ENCODE measurements at regions not wholly inside any gene's neighbourhood (a gene's known extent, or its start where the extent isn't known, plus 50 kb on each side); places are given as distances from the start of the nearest gene placed in this dataset.

DNA sequence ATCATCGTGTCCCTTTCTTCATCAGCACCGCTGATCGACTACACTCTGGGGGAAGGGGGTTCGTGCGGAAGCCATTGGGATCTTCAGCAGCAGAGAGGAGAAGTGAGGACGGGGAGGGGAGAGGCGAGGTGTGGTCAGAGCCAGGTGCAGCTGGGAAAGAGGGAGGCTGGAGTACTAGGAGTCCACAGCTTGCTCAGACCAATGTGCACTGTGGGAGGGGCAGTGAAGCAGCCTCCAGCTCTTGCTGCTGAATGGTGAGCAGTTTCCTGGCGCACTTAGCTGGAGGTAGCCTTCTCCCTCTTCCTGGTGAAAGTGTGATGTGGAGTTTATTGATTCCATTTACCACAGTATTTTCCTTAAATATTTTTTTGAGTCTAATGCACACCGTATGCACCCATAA is 99.0 kb upstream of the NECTIN1 start:
- Histone ChIP-seq H3K36me3 (replicated peaks in 1 of 2; ENCODE audit: insufficient read depth in 1 of 2, low read depth in 2 of 2) (no peaks in the 10 kb centered on the region), H3K27ac (no peak overlapping the region), H3K4me1 (peaks cover 7% of the 10 kb centered on the region), H3K4me3 (no peak overlapping the region), H3K27me3 (no peaks in the 10 kb centered on the region), H3K9me3 (no peaks in the 10 kb centered on the region)
- intact Hi-C loops (cut with DNase I): no loop called here
- TF ChIP-seq POLR2A (IDR thresholded peaks at IDR 0.05): no peak
- TF ChIP-seq, protein P1, sequence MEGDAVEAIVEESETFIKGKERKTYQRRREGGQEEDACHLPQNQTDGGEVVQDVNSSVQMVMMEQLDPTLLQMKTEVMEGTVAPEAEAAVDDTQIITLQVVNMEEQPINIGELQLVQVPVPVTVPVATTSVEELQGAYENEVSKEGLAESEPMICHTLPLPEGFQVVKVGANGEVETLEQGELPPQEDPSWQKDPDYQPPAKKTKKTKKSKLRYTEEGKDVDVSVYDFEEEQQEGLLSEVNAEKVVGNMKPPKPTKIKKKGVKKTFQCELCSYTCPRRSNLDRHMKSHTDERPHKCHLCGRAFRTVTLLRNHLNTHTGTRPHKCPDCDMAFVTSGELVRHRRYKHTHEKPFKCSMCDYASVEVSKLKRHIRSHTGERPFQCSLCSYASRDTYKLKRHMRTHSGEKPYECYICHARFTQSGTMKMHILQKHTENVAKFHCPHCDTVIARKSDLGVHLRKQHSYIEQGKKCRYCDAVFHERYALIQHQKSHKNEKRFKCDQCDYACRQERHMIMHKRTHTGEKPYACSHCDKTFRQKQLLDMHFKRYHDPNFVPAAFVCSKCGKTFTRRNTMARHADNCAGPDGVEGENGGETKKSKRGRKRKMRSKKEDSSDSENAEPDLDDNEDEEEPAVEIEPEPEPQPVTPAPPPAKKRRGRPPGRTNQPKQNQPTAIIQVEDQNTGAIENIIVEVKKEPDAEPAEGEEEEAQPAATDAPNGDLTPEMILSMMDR (IDR thresholded peaks at IDR 0.05): no peak
- DNase-seq (no peak), ATAC-seq (no peak)
- 70 to 71% methylated on average over 9 of the region's 9 CpGs for WGBS, 2 donors

DNA sequence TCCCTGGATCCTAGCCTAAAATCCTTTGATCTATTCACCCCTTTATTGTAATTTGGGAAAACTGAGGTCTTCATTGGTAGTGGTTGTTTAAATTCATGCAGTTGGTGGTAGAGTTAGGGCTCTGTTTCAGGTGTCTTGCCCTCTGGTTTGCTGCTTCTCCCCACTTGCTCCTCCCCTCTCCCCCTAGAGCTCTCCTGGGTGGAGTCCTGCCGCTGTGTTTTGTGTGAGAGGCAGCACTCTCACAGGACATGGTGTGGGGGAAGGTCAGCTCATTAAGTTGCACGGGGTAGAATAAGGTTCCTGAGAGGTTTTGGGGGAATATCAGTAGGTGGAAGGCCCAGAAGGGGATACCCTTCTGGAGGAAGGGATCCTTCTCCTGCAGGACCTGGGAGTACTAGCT is 98.1 kb upstream of the NECTIN1 start:
- ATAC-seq (no peak), DNase-seq (no peak)
- intact Hi-C loops (cut with DNase I): no loop called here
- no peaks in the 10 kb centered on the region for H3K36me3 ChIP-seq (replicated peaks in 1 of 2; ENCODE audit: insufficient read depth in 1 of 2, low read depth in 2 of 2)
- H3K4me1 ChIP-seq: peaks cover under 1% of the 10 kb centered on the region
- no peaks in the 10 kb centered on the region for H3K9me3 ChIP-seq
- H3K27ac ChIP-seq: no peak overlapping the region
- WGBS, 2 donors: 17 to 37% methylated on average over 2 of the region's 2 CpGs
- TF ChIP-seq, protein P1 (IDR thresholded peaks at IDR 0.05): no peak
- H3K4me3 ChIP-seq: no peak overlapping the region
- no peaks in the 10 kb centered on the region for H3K27me3 ChIP-seq

DNA sequence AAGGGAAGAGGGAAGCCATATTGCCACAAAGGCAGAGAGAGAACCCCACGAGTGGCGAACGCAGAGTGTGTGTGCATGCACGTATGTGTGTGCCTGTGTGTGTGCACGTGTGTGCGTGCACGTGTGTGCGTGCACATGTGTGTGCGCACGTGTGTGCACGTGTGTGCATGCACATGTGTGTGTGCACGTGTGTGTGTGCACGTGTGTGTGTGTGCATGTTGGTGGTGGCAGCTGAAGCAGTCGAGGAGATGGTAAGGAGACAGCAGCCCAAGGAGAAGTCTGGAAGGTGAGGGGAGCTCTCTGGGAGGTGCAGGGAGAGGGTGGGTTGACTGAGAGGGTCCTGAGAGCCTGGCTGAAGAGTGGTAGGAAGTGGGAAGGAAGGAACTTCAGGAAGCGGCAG is 94.1 kb upstream of the NECTIN1 start:
- no peak for DNase-seq
- intact Hi-C loops (cut with DNase I): no loop called here
- Histone ChIP-seq H3K4me1 (no peaks in the 10 kb centered on the region), H3K4me3 (no peak overlapping the region), H3K27me3 (no peaks in the 10 kb centered on the region), H3K9me3 (no peaks in the 10 kb centered on the region), H3K36me3 (replicated peaks in 1 of 2; ENCODE audit: insufficient read depth in 1 of 2, low read depth in 2 of 2) (no peaks in the 10 kb centered on the region), H3K27ac (no peak overlapping the region)
- TF ChIP-seq, protein P1 (IDR thresholded peaks at IDR 0.05): no peak
- TF ChIP-seq POLR2A (IDR thresholded peaks at IDR 0.05): no peak
- ATAC-seq: no peak
- 54 to 65% methylated on average over 15 of the region's 15 CpGs for WGBS, 2 donors

DNA sequence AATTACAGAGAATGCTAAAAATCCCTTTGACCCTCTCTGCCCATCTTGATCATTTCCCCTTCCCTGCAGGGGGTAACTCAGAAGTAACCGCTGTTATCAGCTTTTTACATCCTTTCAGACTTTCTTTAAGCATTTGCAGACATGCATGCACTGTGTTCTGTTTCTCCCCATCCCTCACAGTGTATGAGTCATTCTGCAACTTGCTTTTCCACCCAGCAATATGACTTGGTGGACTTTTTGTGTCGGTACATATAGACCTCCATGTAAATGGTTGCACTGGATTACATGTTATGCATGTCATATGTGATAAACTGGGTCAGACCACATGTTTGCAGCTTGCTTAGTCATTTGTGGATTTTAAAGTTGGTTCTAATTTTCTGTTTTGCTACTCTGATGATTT is 87.7 kb upstream of the NECTIN1 start:
- no peak for TF ChIP-seq POLR2A (IDR thresholded peaks at IDR 0.05)
- TF ChIP-seq, protein P1 (IDR thresholded peaks at IDR 0.05): no peak
- H3K36me3 ChIP-seq (replicated peaks in 1 of 2; ENCODE audit: insufficient read depth in 1 of 2, low read depth in 2 of 2): no peaks in the 10 kb centered on the region
- 71 to 93% methylated on average over 2 of the region's 2 CpGs for whole genome bisulfite sequencing, 2 donors
- no peak overlapping the region for H3K27ac ChIP-seq
- H3K9me3 ChIP-seq: no peaks in the 10 kb centered on the region
- intact Hi-C loops (cut with DNase I): no loop called here
- DNase-seq: no peak
- H3K27me3 ChIP-seq: no peaks in the 10 kb centered on the region
- no peaks in the 10 kb centered on the region for H3K4me1 ChIP-seq
- no peak for ATAC-seq
- no peak overlapping the region for H3K4me3 ChIP-seq

DNA sequence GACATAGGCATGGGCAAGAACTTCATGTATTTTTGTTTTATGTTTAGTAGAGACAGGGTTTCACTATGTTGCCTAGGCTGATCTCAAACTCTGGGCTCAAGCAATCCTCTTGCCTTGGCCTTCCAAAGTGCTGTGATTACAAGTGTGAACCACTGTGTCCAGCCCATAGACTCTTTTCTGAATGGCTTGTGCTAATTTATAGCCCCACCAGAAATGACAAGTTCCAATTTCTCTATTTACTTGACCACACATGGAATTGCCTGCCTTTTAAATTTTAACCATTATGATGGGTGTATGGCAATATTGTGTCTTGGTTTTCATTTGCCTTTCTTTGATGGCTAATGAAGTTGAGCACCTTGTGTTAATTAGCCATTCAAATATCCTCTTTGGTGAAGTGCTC is 85.8 kb upstream of the NECTIN1 start:
- no peaks in the 10 kb centered on the region for H3K4me1 ChIP-seq
- no peaks in the 10 kb centered on the region for H3K36me3 ChIP-seq (replicated peaks in 1 of 2; ENCODE audit: insufficient read depth in 1 of 2, low read depth in 2 of 2)
- no peaks in the 10 kb centered on the region for H3K27me3 ChIP-seq
- DNase-seq: no peak
- H3K27ac ChIP-seq: no peak overlapping the region
- no peaks in the 10 kb centered on the region for H3K9me3 ChIP-seq
- no peak for ATAC-seq
- intact Hi-C loops (cut with DNase I): no loop called here
- no peak for TF ChIP-seq POLR2A (IDR thresholded peaks at IDR 0.05)
- TF ChIP-seq, protein P1 (IDR thresholded peaks at IDR 0.05): no peak
- H3K4me3 ChIP-seq: no peak overlapping the region
